ENCODE measurements at regions not wholly inside any gene's neighbourhood (a gene's known extent, or its start where the extent isn't known, plus 50 kb on each side); places are given as distances from the start of the nearest gene placed in this dataset.

DNA sequence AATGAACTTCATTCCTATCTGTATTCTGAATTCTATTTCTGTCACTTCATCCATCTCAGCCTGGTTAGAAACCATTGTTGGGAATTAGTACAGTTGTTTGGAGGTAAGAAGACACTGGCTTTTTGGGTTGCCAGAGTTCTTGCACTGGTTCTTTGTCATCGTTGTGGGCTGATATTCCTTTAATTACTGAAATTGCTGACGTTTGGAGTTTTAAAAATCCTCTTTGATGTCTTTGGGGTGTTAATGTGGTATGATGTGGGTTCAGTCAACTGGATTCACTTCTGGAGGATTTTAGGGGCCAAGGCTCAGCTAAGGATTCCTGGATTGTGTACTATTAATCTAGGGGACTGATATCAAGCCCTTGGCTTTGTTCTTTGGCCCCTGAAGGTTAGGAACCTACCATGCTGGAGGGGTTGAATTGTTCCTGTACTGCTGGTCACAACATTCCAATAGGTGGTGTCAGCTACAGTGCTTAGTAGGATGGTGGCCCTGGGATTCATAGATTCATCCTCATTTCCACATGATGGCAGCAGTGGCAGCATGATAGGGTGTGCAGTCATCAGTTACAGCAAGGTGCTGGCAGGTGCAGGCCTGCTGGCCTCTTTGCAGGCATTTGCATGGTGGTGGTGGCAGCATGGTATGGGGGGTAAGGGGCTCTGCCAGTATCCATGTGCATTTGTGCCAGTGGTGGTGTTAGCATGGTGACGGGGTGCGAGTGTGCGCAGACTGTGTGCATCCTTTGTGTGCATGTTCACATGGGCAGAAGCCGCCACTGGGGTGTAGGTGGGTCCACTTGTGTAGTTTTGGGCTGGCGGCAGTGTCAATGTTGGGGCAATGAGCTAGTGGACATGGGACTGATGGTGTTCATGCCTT lies 301.3 kb downstream of the TEX13C start:
- no peak overlapping the region for H3K4me3 ChIP-seq (ENCODE audit: low read length)
- TF ChIP-seq, protein P1, sequence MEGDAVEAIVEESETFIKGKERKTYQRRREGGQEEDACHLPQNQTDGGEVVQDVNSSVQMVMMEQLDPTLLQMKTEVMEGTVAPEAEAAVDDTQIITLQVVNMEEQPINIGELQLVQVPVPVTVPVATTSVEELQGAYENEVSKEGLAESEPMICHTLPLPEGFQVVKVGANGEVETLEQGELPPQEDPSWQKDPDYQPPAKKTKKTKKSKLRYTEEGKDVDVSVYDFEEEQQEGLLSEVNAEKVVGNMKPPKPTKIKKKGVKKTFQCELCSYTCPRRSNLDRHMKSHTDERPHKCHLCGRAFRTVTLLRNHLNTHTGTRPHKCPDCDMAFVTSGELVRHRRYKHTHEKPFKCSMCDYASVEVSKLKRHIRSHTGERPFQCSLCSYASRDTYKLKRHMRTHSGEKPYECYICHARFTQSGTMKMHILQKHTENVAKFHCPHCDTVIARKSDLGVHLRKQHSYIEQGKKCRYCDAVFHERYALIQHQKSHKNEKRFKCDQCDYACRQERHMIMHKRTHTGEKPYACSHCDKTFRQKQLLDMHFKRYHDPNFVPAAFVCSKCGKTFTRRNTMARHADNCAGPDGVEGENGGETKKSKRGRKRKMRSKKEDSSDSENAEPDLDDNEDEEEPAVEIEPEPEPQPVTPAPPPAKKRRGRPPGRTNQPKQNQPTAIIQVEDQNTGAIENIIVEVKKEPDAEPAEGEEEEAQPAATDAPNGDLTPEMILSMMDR (conservative IDR thresholded peaks at IDR 0.05; ENCODE audit: low read depth, low read length) = no peak
- DNase-seq (ENCODE audit: low read depth) = no peak

DNA sequence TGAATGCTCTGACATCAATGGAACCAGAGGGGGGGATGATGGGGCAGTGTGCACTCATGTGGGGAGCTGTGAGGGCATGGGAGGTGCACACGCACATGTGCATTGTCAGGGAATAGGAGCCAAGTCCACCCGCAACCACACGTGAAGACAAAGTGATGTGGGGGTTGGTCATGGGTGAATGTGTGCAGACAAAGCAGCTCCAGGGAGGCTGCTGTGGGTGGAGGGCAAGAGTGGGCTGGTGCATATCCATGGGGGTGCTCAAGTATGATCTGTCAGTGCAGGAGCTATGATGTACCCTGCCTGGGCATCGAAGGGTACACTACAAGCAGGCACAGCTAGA lies 301.9 kb downstream of the TEX13C start:
- no peak overlapping the region for H3K4me3 ChIP-seq (ENCODE audit: low read length)
- no peak for DNase-seq (ENCODE audit: low read depth)
- TF ChIP-seq, protein P1 (conservative IDR thresholded peaks at IDR 0.05; ENCODE audit: low read depth, low read length) = no peak

DNA sequence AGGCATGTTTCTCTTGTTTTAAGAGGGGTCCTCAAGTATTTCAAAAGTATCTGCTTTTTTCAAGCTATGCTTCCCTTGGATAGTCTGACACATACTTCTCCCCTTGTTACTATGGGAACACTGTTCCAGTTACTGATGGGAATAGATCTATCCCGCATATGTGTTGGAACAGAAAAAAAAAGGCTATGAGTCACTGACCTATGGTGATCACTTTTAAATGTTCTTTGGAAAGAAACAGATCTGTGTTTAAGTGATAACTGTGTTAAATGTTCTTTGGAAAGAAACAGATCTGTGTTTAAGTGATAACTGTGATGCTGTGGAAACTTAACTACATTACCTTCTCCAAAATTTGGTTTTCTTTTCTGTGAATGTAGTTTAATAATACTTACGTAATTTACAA lies 303.2 kb downstream of the TEX13C start:
- TF ChIP-seq, protein P1 (conservative IDR thresholded peaks at IDR 0.05; ENCODE audit: low read depth, low read length) = no peak
- DNase-seq (ENCODE audit: low read depth) = no peak
- H3K4me3 ChIP-seq (ENCODE audit: low read length) = no peak overlapping the region

DNA sequence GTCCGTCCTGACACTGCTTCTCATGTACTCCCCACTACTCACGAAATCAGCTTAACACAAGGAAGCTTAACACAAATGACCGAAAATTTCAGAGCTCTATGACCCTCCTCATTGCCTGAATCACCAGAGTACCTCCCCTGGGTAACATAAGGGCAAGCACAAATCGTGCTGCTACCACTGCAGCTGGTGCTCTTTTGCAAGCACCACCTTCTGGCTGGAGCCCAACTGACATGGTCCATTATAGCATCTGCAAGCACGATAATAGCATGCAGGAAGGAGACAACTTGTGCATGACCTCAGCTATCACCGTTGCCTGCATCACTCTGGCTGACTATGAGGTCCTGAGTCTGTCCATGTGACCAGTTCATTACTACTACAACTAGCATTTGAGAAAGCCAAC lies 308.0 kb downstream of the TEX13C start:
- no peak for DNase-seq (ENCODE audit: low read depth)
- H3K4me3 ChIP-seq (ENCODE audit: low read length) = no peak overlapping the region
- TF ChIP-seq, protein P1 (conservative IDR thresholded peaks at IDR 0.05; ENCODE audit: low read depth, low read length) = no peak

DNA sequence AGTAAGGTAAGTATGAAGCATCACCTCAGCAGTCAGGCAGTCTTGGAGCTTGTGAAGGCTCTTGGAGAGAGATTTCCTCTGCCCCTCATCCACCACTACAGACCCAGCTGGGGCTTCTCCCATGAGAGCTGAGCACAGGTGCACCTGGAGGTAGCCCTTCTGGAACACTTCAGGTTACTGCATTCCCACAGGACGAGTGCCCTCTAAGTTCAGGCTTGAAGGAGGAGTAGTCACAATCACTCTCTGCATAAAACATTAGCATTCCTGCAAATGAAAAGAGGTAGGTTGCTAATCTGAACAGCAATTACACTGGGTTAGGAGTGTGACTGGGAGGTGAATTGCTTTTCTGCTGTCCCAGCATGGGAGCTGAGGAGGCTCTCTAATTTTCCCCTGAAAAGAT lies 308.8 kb downstream of the TEX13C start:
- no peak for DNase-seq (ENCODE audit: low read depth)
- TF ChIP-seq, protein P1 (conservative IDR thresholded peaks at IDR 0.05; ENCODE audit: low read depth, low read length) = no peak
- no peak overlapping the region for H3K4me3 ChIP-seq (ENCODE audit: low read length)

DNA sequence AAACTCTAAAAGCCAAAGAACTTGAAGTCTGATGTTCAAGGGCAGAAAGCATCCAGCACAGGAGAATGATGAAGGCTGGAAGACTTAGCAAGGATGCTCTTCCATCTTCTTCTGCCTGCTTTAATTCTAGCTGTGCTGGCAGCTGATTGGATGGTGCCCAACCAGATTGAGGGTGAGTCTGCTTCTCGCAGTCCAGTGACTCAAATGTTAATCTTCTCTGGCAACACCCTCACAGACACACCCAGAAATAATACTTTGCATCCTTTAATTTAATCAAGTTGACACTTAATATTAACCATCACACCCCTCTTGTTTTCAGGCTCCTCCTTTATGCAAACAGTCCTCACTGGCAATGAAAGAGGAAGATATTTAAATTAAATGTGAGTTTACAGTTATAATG lies 321.7 kb downstream of the TEX13C start:
- no peak overlapping the region for H3K4me3 ChIP-seq (ENCODE audit: low read length)
- TF ChIP-seq, protein P1 (conservative IDR thresholded peaks at IDR 0.05; ENCODE audit: low read depth, low read length) = no peak
- no peak for DNase-seq (ENCODE audit: low read depth)

DNA sequence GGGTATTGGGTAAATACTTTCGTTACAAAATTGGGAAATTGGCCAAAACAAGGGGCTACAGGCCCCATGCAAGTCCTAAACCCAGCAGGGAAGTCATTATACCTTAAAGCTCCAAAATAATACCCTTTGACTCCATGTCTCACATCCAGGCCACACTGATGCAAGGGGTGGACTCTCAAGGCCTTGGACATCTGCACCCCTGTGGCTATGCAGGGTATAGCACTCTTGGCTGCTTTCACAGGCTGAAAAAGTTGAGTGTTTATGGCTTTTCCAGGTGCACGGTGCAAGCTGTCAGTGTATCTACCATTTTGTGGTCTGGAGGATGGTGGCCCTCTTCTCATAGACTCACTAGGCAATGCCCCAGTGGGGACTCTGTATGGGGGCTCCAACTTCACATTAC lies 326.5 kb downstream of the TEX13C start:
- no peak overlapping the region for H3K4me3 ChIP-seq (ENCODE audit: low read length)
- TF ChIP-seq, protein P1 (conservative IDR thresholded peaks at IDR 0.05; ENCODE audit: low read depth, low read length) = no peak
- no peak for DNase-seq (ENCODE audit: low read depth)

Measured in retinal pigment epithelial cell (primary cell).